B cell (primary cell): ENCODE measurements at regions not wholly inside any gene's neighbourhood (a gene's known extent, or its start where the extent isn't known, plus 50 kb on each side); places are given as distances from the start of the nearest gene placed in this dataset.

Experiments used
- EZH2 ChIP-seq: IDR thresholded peaks from 2 replicates; pipeline ENCODE4 v1.6.1; 2012; ENCODE audit warnings: borderline replicate concordance, low read depth, mild to moderate bottlenecking, moderate library complexity, low read length; ENCODE audit not compliant: insufficient read depth, poor library complexity, severe bottlenecking
- TF ChIP-seq, protein P1 (sequence below): fragments of 200-600 bp; IDR thresholded peaks from one replicate; pipeline ENCODE4 v1.8.0; 2022; ENCODE audit warnings: antibody characterized with exemption, mild to moderate bottlenecking

- TF ChIP-seq, protein P1, sequence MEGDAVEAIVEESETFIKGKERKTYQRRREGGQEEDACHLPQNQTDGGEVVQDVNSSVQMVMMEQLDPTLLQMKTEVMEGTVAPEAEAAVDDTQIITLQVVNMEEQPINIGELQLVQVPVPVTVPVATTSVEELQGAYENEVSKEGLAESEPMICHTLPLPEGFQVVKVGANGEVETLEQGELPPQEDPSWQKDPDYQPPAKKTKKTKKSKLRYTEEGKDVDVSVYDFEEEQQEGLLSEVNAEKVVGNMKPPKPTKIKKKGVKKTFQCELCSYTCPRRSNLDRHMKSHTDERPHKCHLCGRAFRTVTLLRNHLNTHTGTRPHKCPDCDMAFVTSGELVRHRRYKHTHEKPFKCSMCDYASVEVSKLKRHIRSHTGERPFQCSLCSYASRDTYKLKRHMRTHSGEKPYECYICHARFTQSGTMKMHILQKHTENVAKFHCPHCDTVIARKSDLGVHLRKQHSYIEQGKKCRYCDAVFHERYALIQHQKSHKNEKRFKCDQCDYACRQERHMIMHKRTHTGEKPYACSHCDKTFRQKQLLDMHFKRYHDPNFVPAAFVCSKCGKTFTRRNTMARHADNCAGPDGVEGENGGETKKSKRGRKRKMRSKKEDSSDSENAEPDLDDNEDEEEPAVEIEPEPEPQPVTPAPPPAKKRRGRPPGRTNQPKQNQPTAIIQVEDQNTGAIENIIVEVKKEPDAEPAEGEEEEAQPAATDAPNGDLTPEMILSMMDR, result no peak
- TF ChIP-seq EZH2, result no peak
Measured at GRCh38 chr17:55996826-55997225, 156.4 kb upstream of the ANKFN1 start.
